HCT116 (cell line): ENCODE measurements at regions not wholly inside any gene's neighbourhood (a gene's known extent, or its start where the extent isn't known, plus 50 kb on each side); places are given as distances from the start of the nearest gene placed in this dataset.

Experiments
- EZH2phosphoT487 ChIP-seq: fragments of 200-600 bp; IDR thresholded peaks from 2 replicates; pipeline ENCODE4 v1.6.1; 2018; ENCODE audit warnings: antibody characterized with exemption, borderline replicate concordance
- POLR2A ChIP-seq: IDR thresholded peaks from 2 replicates; pipeline ENCODE4 v1.7.0; 2011; ENCODE audit warnings: borderline replicate concordance; ENCODE audit not compliant: insufficient read depth, insufficient read length; ENCODE audit errors: extremely low read depth
- TF ChIP-seq, protein P1 (sequence below), 3 experiments: fragments of 200-600 bp in 1 of 3; sonication (generic) in 1 of 3; IDR thresholded peaks in 2 of 3; conservative IDR thresholded peaks in 1 of 3; 2 replicates each; pipeline ENCODE4 v1.5.1; 2012 to 2017; ENCODE audit warnings: low read depth in 2 of 3, low read length in 2 of 3, antibody characterized with exemption in 1 of 3, borderline replicate concordance in 1 of 3, control low read depth in 1 of 3, mild to moderate bottlenecking in 1 of 3, mixed read lengths in 1 of 3, mixed run types in 1 of 3, moderate library complexity in 1 of 3; ENCODE audit not compliant: insufficient read depth in 1 of 3
- TF ChIP-seq, protein P2 (sequence below): IDR thresholded peaks from 2 replicates; pipeline ENCODE4 v1.6.1; 2012

DNA sequence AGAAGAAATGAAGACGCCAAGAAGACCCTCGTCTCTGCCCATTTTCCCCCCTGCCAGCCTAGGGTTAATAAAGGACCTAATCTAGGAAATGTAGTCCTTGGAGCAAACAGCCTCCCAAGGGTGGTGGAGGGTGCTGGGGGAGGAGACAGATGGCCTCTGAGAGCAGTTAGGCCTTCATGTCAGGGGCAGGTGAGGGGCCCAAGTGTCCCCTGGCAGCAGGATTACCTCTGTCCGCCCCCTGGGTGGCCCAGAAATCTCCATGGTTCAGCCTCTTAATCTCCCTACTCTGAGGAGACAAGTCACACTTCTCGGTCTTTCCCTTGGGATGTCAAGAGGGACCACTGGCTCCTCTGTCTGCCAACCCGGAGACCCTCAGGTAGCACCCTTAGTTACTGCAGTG, 365.4 kb upstream of the TNRC6C start:
- no peak for TF ChIP-seq POLR2A
- TF ChIP-seq EZH2phosphoT487 = no peak
- TF ChIP-seq, protein P1, sequence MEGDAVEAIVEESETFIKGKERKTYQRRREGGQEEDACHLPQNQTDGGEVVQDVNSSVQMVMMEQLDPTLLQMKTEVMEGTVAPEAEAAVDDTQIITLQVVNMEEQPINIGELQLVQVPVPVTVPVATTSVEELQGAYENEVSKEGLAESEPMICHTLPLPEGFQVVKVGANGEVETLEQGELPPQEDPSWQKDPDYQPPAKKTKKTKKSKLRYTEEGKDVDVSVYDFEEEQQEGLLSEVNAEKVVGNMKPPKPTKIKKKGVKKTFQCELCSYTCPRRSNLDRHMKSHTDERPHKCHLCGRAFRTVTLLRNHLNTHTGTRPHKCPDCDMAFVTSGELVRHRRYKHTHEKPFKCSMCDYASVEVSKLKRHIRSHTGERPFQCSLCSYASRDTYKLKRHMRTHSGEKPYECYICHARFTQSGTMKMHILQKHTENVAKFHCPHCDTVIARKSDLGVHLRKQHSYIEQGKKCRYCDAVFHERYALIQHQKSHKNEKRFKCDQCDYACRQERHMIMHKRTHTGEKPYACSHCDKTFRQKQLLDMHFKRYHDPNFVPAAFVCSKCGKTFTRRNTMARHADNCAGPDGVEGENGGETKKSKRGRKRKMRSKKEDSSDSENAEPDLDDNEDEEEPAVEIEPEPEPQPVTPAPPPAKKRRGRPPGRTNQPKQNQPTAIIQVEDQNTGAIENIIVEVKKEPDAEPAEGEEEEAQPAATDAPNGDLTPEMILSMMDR (IDR thresholded peaks at IDR 0.05 in 2 of 3, conservative IDR thresholded peaks at IDR 0.05 in 1 of 3; ENCODE audit: borderline replicate concordance in 1 of 3, insufficient read depth in 1 of 3, low read depth in 2 of 3, low read length in 2 of 3) = no peak
- TF ChIP-seq, protein P2, sequence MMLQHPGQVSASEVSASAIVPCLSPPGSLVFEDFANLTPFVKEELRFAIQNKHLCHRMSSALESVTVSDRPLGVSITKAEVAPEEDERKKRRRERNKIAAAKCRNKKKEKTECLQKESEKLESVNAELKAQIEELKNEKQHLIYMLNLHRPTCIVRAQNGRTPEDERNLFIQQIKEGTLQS = no peak
